Caco-2 (cell line): ENCODE measurements at regions not wholly inside any gene's neighbourhood (a gene's known extent, or its start where the extent isn't known, plus 50 kb on each side); places are given as distances from the start of the nearest gene placed in this dataset.

ENCODE experiments used
- BruUV-seq: library from RNA; stranded (reverse); fragments of 400-500 nt; replicated peaks from 2 replicates; lab custom pipeline; 2021; lab: Mats Ljungman, UMichigan
- CTCF ChIA-PET: fragments of 300-600 bp; sonication (Branson Sonifier 250); formaldehyde crosslinking; loops from one replicate; lab custom pipeline; 2022; ENCODE audit warnings: antibody characterized with exemption; lab: Charles Lee
- POLR2A ChIA-PET: fragments of 300-600 bp; sonication (Branson Sonifier 250); formaldehyde crosslinking; loops from one replicate; lab custom pipeline; 2022; ENCODE audit warnings: antibody characterized with exemption; lab: Charles Lee
- DNase-seq, 2 experiments: peaks; one replicate each; pipeline versions ENCODE4 v3.0.0 to v3.0.0-alpha.2; 2020 to 2022
- H3K27me3 ChIP-seq: replicated peaks from 2 replicates; pipeline ENCODE4 v1.6.0; 2011; ENCODE audit warnings: low read length; ENCODE audit not compliant: control insufficient read depth, insufficient read depth
- H3K36me3 ChIP-seq: 2 replicates; pipeline ENCODE4 v1.5.1; 2011; ENCODE audit warnings: low read length; ENCODE audit not compliant: control insufficient read depth, insufficient read depth
- H3K4me1 ChIP-seq: fragments of 250-450 bp; sonication (Bioruptor Pico); 2 replicates; pipeline ENCODE4 v1.5.1; 2020; ENCODE audit warnings: mild to moderate bottlenecking
- H3K4me3 ChIP-seq: 2 replicates; pipeline ENCODE4 v1.5.1; 2011; ENCODE audit warnings: low read depth, mild to moderate bottlenecking, control low read depth, low read length
- H3K9me3 ChIP-seq: fragments of 250-450 bp; sonication (Bioruptor Pico); 2 replicates; pipeline ENCODE4 v1.5.1; 2020; ENCODE audit warnings: mild to moderate bottlenecking, moderate library complexity
- H3K27ac Mint-ChIP-seq: one replicate; pipeline ENCODE4 v1.8.0; 2022; ENCODE audit warnings: mixed read lengths; ENCODE audit not compliant: unreplicated experiment
- H3K27me3 Mint-ChIP-seq: one replicate; pipeline ENCODE4 v1.8.0; 2022; ENCODE audit warnings: mixed read lengths; ENCODE audit not compliant: insufficient read depth, unreplicated experiment
- H3K36me3 Mint-ChIP-seq: one replicate; pipeline ENCODE4 v1.8.0; 2022; ENCODE audit warnings: mild to moderate bottlenecking, mixed read lengths; ENCODE audit not compliant: insufficient read depth, unreplicated experiment
- H3K4me1 Mint-ChIP-seq: one replicate; pipeline ENCODE4 v1.8.0; 2022; ENCODE audit warnings: low read depth, mixed read lengths; ENCODE audit not compliant: unreplicated experiment
- H3K4me3 Mint-ChIP-seq: one replicate; pipeline ENCODE4 v1.8.0; 2022; ENCODE audit warnings: mild to moderate bottlenecking, moderate library complexity, mixed read lengths; ENCODE audit not compliant: unreplicated experiment
- H3K9me3 Mint-ChIP-seq: one replicate; pipeline ENCODE4 v1.8.0; 2022; ENCODE audit warnings: mixed read lengths; ENCODE audit not compliant: unreplicated experiment
- intact Hi-C: fragments of 100-400 bp; cut with micrococcal nuclease; formaldehyde crosslinking; loops from one replicate; pipeline ENCODE4 v1.10.0; 2022; ENCODE audit not compliant: unreplicated experiment
- TF ChIP-seq, protein P1 (sequence below), 2 experiments: fragments of 200-600 bp in 1 of 2; IDR thresholded peaks; 1 replicate in 1 of 2; 2 replicates in 1 of 2; pipeline versions ENCODE4 v1.5.1 to v1.8.0; 2011 to 2022; ENCODE audit warnings: antibody characterized with exemption in 1 of 2, control low read depth in 1 of 2, inconsistent platforms in 1 of 2, low read depth in 1 of 2, low read length in 1 of 2, mild to moderate bottlenecking in 1 of 2, moderate library complexity in 1 of 2; ENCODE audit not compliant: insufficient read depth in 1 of 2, severe bottlenecking in 1 of 2, unreplicated experiment in 1 of 2

GRCh38 chr12:114863911-114864310 lies 179.9 kb upstream of the TBX3 start:
- no peaks in the 10 kb centered on the region for H3K36me3 ChIP-seq
- intact Hi-C loops, result no loop called here
- Mint-ChIP-seq H3K4me3 (no peak overlapping the region), H3K27me3 (no peaks in the 10 kb centered on the region), H3K36me3 (no peaks in the 10 kb centered on the region), H3K9me3 (no peaks in the 10 kb centered on the region), H3K27ac (no peak overlapping the region), H3K4me1 (peaks cover under 1% of the 10 kb centered on the region)
- TF ChIP-seq, protein P1, sequence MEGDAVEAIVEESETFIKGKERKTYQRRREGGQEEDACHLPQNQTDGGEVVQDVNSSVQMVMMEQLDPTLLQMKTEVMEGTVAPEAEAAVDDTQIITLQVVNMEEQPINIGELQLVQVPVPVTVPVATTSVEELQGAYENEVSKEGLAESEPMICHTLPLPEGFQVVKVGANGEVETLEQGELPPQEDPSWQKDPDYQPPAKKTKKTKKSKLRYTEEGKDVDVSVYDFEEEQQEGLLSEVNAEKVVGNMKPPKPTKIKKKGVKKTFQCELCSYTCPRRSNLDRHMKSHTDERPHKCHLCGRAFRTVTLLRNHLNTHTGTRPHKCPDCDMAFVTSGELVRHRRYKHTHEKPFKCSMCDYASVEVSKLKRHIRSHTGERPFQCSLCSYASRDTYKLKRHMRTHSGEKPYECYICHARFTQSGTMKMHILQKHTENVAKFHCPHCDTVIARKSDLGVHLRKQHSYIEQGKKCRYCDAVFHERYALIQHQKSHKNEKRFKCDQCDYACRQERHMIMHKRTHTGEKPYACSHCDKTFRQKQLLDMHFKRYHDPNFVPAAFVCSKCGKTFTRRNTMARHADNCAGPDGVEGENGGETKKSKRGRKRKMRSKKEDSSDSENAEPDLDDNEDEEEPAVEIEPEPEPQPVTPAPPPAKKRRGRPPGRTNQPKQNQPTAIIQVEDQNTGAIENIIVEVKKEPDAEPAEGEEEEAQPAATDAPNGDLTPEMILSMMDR (IDR thresholded peaks at IDR 0.05; ENCODE audit: insufficient read depth in 1 of 2, low read depth in 1 of 2, low read length in 1 of 2, severe bottlenecking in 1 of 2, unreplicated experiment in 1 of 2), result no peak
- POLR2A ChIA-PET, result no interaction called here
- DNase-seq, result no peak
- no peaks in the 10 kb centered on the region for H3K4me1 ChIP-seq
- H3K27me3 ChIP-seq, result no peaks in the 10 kb centered on the region
- no TSS peak for BruUV-seq
- CTCF ChIA-PET, result no interaction called here
- H3K9me3 ChIP-seq, result no peaks in the 10 kb centered on the region
- no peak overlapping the region for H3K4me3 ChIP-seq

DNA sequence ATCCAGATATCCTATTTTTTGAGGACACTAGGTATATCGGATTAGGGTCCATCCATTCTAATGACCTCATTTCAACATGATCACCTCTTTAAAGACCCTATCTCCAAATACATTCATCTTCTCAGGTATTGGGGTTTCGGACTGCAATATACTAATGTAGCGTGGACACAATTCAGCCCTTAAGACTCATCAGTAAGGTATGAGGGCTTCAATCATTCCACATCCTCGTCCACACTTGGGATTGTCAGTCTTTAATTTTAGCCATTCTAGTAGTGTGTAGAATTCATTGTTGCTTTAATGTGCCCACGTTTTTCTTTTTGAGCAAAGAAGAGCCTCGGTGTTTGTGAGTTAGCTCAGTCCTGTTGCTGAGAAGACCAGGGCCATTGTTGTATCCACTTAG lies 177.0 kb upstream of the TBX3 start:
- TF ChIP-seq, protein P1 (IDR thresholded peaks at IDR 0.05; ENCODE audit: insufficient read depth in 1 of 2, low read depth in 1 of 2, low read length in 1 of 2, severe bottlenecking in 1 of 2, unreplicated experiment in 1 of 2), result no peak
- POLR2A ChIA-PET, result no interaction called here
- no TSS peak for BruUV-seq

GRCh38 chr12:114858388-114859146 lies 174.6 kb upstream of the TBX3 start:
- BruUV-seq, result no TSS peak
- H3K27ac Mint-ChIP-seq, result no peak overlapping the region
- peaks cover 14% of the 10 kb centered on the region for H3K9me3 Mint-ChIP-seq
- no peaks in the 10 kb centered on the region for H3K27me3 Mint-ChIP-seq
- POLR2A ChIA-PET, result interaction anchor here (1.5 kb wide), 1 partner anchor 174 kb away, joined by 4 read pairs; no protein-coding TSS in a partner anchor
- TF ChIP-seq, protein P1 (IDR thresholded peaks at IDR 0.05; ENCODE audit: insufficient read depth in 1 of 2, low read depth in 1 of 2, low read length in 1 of 2, severe bottlenecking in 1 of 2, unreplicated experiment in 1 of 2), result peak; percentile 57 to 67
- H3K27me3 ChIP-seq, result no peaks in the 10 kb centered on the region
- intact Hi-C loops, result loop anchor here (1.0 kb wide), 1 partner anchor 174 kb away; the partner anchor contains the start of gene TBX3
- no peaks in the 10 kb centered on the region for H3K4me1 ChIP-seq
- peak; percentile 66 to 67 for DNase-seq
- CTCF ChIA-PET, result interaction anchor here (0.6 kb wide), 2 partner anchors 51 to 174 kb away, joined by 3 read pairs; partner anchors contain the start of gene TBX3
- H3K9me3 ChIP-seq, result 0 out of 2 replicates have a peak, but pooled peaks cover 2% of the 10 kb centered on the region
- H3K4me1 Mint-ChIP-seq, result peaks cover 10% of the 10 kb centered on the region
- no peak overlapping the region for H3K4me3 ChIP-seq
- no peaks in the 10 kb centered on the region for H3K36me3 Mint-ChIP-seq
- H3K4me3 Mint-ChIP-seq, result no peak overlapping the region
- no peaks in the 10 kb centered on the region for H3K36me3 ChIP-seq

More for the DNA sequence above, 177.0 kb upstream of the TBX3 start:
- Mint-ChIP-seq H3K27ac (no peak overlapping the region), H3K9me3 (no peaks in the 10 kb centered on the region), H3K4me1 (peaks cover 10% of the 10 kb centered on the region), H3K27me3 (no peaks in the 10 kb centered on the region), H3K36me3 (no peaks in the 10 kb centered on the region), H3K4me3 (no peak overlapping the region)
- CTCF ChIA-PET, result no interaction called here
- H3K4me3 ChIP-seq, result no peak overlapping the region
- H3K4me1 ChIP-seq, result no peaks in the 10 kb centered on the region
- intact Hi-C loops, result no loop called here
- H3K36me3 ChIP-seq, result no peaks in the 10 kb centered on the region
- H3K9me3 ChIP-seq, result 0 out of 2 replicates have a peak, but pooled peaks cover 2% of the 10 kb centered on the region
- H3K27me3 ChIP-seq, result no peaks in the 10 kb centered on the region
- DNase-seq, result no peak
